Esophagus muscularis mucosa (tissue), 4 donors: ENCODE measurements at regions not wholly inside any gene's neighbourhood (a gene's known extent, or its start where the extent isn't known, plus 50 kb on each side); places are given as distances from the start of the nearest gene placed in this dataset.

Source experiments
- DNase-seq: peaks from one replicate; pipeline ENCODE4 v3.0.0-alpha.2; 2017; ENCODE audit errors: extremely low spot score
- H3K27ac ChIP-seq, 4 donors: fragments of 200-600 bp; sonication (generic); replicated peaks in 1 of 4; 1 replicate in 3 of 4; 2 replicates in 1 of 4; pipeline ENCODE4 v1.5.1; 2016 to 2019; ENCODE audit warnings: mild to moderate bottlenecking in 1 of 4
- H3K27me3 ChIP-seq, 4 donors: fragments of 200-600 bp; sonication (generic); one replicate each; pipeline versions ENCODE4 v1.5.1 to v1.6.0; 2016 to 2019
- H3K36me3 ChIP-seq, 4 donors: fragments of 200-600 bp; sonication (generic); one replicate each; pipeline ENCODE4 v1.5.1; 2016 to 2019
- H3K4me1 ChIP-seq, 4 donors: fragments of 200-600 bp; sonication (generic); one replicate each; pipeline ENCODE4 v1.5.1; 2016 to 2019
- H3K4me3 ChIP-seq, 4 donors: fragments of 200-600 bp; sonication (generic); 1 replicate in 2 of 4; 2 replicates in 2 of 4; pipeline ENCODE4 v1.5.1; 2016 to 2019; ENCODE audit warnings: mild to moderate bottlenecking in 4 of 4, moderate library complexity in 1 of 4
- H3K9me3 ChIP-seq, 4 donors: fragments of 200-600 bp; sonication (generic); 1 replicate in 3 of 4; 2 replicates in 1 of 4; pipeline ENCODE4 v1.5.1; 2016 to 2019
- CTCF ChIP-seq, 3 experiments: fragments of 200-600 bp in 2 of 3; fragments of 450-650 bp in 1 of 3; sonication (generic) in 2 of 3; IDR thresholded peaks; one replicate each; pipeline ENCODE4 v1.5.1; 2017 to 2019; ENCODE audit warnings: antibody characterized with exemption in 3 of 3, mild to moderate bottlenecking in 2 of 3, moderate library complexity in 1 of 3
- EP300 ChIP-seq: sonication (generic); formaldehyde crosslinking; IDR thresholded peaks from one replicate; pipeline ENCODE4 v1.6.1; 2017; ENCODE audit warnings: antibody characterized with exemption
- POLR2A ChIP-seq: fragments of 450-650 bp; IDR thresholded peaks from one replicate; pipeline ENCODE4 v1.6.1; 2017; ENCODE audit warnings: antibody characterized with exemption, moderate library complexity, mild to moderate bottlenecking, low read depth
- POLR2AphosphoS5 ChIP-seq, 2 donors: sonication (generic); formaldehyde crosslinking; IDR thresholded peaks; one replicate each; pipeline ENCODE4 v1.6.1; 2017; ENCODE audit warnings: antibody characterized with exemption in 2 of 2
- WGBS: methylation state at CpG from one replicate; pipeline ENCODE4 v1.1.5; 2018; 5-methylcytosine and 5-hydroxymethylcytosine counted together
- intact Hi-C: fragments of 100-400 bp; cut with DNase I; formaldehyde crosslinking; loops from one replicate; pipeline ENCODE4 v1.15.1; 2023

GRCh38 chr2:56519806-56520205 is 336.0 kb downstream of the CCDC85A start:
- Histone ChIP-seq H3K27me3 (no peaks in the 10 kb centered on the region), H3K4me3 (no peak overlapping the region), H3K27ac (no peak overlapping the region), H3K9me3 (no peaks in the 10 kb centered on the region), H3K4me1 (no peaks in the 10 kb centered on the region), H3K36me3 (no peaks in the 10 kb centered on the region)
- TF ChIP-seq EP300 (no peak), CTCF (IDR thresholded peaks at IDR 0.05) (no peak), POLR2AphosphoS5 (IDR thresholded peaks at IDR 0.05) (no peak), POLR2A (no peak)
- DNase-seq = no peak
- 0% methylated on average over 1 of the region's 1 CpG for WGBS
- intact Hi-C loops = no loop called here

GRCh38 chr2:56522605-56523089 is 338.9 kb downstream of the CCDC85A start:
- 49% methylated on average over 5 of the region's 5 CpGs for WGBS
- H3K9me3 ChIP-seq = no peaks in the 10 kb centered on the region
- no peak overlapping the region for H3K27ac ChIP-seq
- no peak for TF ChIP-seq EP300
- DNase-seq = no peak
- H3K4me1 ChIP-seq = no peaks in the 10 kb centered on the region
- H3K4me3 ChIP-seq = no peak overlapping the region
- intact Hi-C loops = no loop called here
- no peaks in the 10 kb centered on the region for H3K36me3 ChIP-seq
- no peaks in the 10 kb centered on the region for H3K27me3 ChIP-seq

- TF ChIP-seq POLR2A (no peak), CTCF (IDR thresholded peaks at IDR 0.05) (no peak)
- Histone ChIP-seq H3K27me3 (no peaks in the 10 kb centered on the region), H3K36me3 (no peaks in the 10 kb centered on the region), H3K27ac (no peak overlapping the region), H3K9me3 (no peaks in the 10 kb centered on the region), H3K4me1 (no peaks in the 10 kb centered on the region), H3K4me3 (no peak overlapping the region)
- no peak for DNase-seq
- intact Hi-C loops = no loop called here
Measured at GRCh38 chr2:56523816-56524215, 340.0 kb downstream of the CCDC85A start.

- H3K4me3 ChIP-seq = no peak overlapping the region
- H3K9me3 ChIP-seq = no peaks in the 10 kb centered on the region
- H3K36me3 ChIP-seq = no peaks in the 10 kb centered on the region
- H3K4me1 ChIP-seq = no peaks in the 10 kb centered on the region
- intact Hi-C loops = no loop called here
- no peak for DNase-seq
- H3K27me3 ChIP-seq = no peaks in the 10 kb centered on the region
- H3K27ac ChIP-seq = no peak overlapping the region
- TF ChIP-seq EP300 = no peak
- no peak for TF ChIP-seq POLR2AphosphoS5 (IDR thresholded peaks at IDR 0.05)
- no peak for TF ChIP-seq POLR2A
- TF ChIP-seq CTCF (IDR thresholded peaks at IDR 0.05) = no peak
Measured at GRCh38 chr2:56531668-56532420, 348.1 kb downstream of the CCDC85A start.

- Histone ChIP-seq H3K9me3 (no peaks in the 10 kb centered on the region), H3K4me3 (no peak overlapping the region), H3K27ac (no peak overlapping the region), H3K27me3 (no peaks in the 10 kb centered on the region), H3K36me3 (no peaks in the 10 kb centered on the region), H3K4me1 (no peaks in the 10 kb centered on the region)
- no peak for TF ChIP-seq CTCF (IDR thresholded peaks at IDR 0.05)
- TF ChIP-seq POLR2AphosphoS5 (IDR thresholded peaks at IDR 0.05) = no peak
- TF ChIP-seq POLR2A = no peak
- no peak for TF ChIP-seq EP300
- no peak for DNase-seq
- WGBS = 79% methylated on average over 2 of the region's 2 CpGs
- intact Hi-C loops = no loop called here
Measured at GRCh38 chr2:56534321-56534720, 350.5 kb downstream of the CCDC85A start.
